HEK293 (cell line): ENCODE measurements at regions not wholly inside any gene's neighbourhood (a gene's known extent, or its start where the extent isn't known, plus 50 kb on each side); places are given as distances from the start of the nearest gene placed in this dataset.

Source experiments
- CTCF ChIA-PET: fragments of 350-600 bp; formaldehyde crosslinking; extraction: SDS; loops from one replicate; lab custom pipeline; 2021; ENCODE audit warnings: antibody characterized with exemption; lab: Yijun Ruan, JAX
- POLR2A ChIA-PET: fragments of 300-600 bp; formaldehyde crosslinking; extraction: SDS; loops from one replicate; lab custom pipeline; 2020; ENCODE audit warnings: antibody characterized with exemption, inconsistent platforms; lab: Yijun Ruan, JAX
- H3K27ac ChIP-seq: fragments of 200-500 bp; sonication (Bioruptor generic); 2 replicates; pipeline ENCODE4 v1.5.1; 2014; ENCODE audit warnings: low read depth, low read length, control low read depth, inconsistent platforms; ENCODE audit errors: extremely low read depth
- H3K36me3 ChIP-seq, 2 experiments: fragments of 200-500 bp in 1 of 2; sonication (Bioruptor generic) in 1 of 2; 1 replicate in 1 of 2; 2 replicates in 1 of 2; pipeline ENCODE4 v1.5.1; 2014 to 2017; ENCODE audit warnings: inconsistent platforms in 2 of 2, low read length in 2 of 2; ENCODE audit not compliant: control insufficient read depth in 2 of 2, insufficient read depth in 1 of 2
- H3K4me1 ChIP-seq: fragments of 200-500 bp; sonication (Bioruptor generic); 2 replicates; pipeline ENCODE4 v1.5.1; 2014; ENCODE audit warnings: mild to moderate bottlenecking, low read length, inconsistent platforms; ENCODE audit not compliant: control insufficient read depth, insufficient read depth
- H3K4me3 ChIP-seq: 2 replicates; pipeline ENCODE4 v1.5.1; 2011; ENCODE audit warnings: low read depth, mild to moderate bottlenecking, control low read depth, low read length, moderate library complexity
- H3K9me3 ChIP-seq: fragments of 200-500 bp; sonication (Bioruptor generic); 2 replicates; pipeline ENCODE4 v1.5.1; 2014; ENCODE audit warnings: low read depth, low read length, inconsistent platforms; ENCODE audit not compliant: control insufficient read depth, insufficient read depth
- ATF2 ChIP-seq: fragments of 450-650 bp; formaldehyde crosslinking; IDR thresholded peaks from 2 replicates; pipeline ENCODE4 v1.5.1; 2016; ENCODE audit warnings: missing biosample characterization, missing genetic modification characterization, low read depth
- BCL11A ChIP-seq: fragments of 450-650 bp; formaldehyde crosslinking; IDR thresholded peaks from 2 replicates; pipeline ENCODE4 v1.5.1; 2016; ENCODE audit warnings: low read depth, missing biosample characterization, missing genetic modification characterization
- FEZF1 ChIP-seq: fragments of 450-650 bp; formaldehyde crosslinking; IDR thresholded peaks from 2 replicates; pipeline ENCODE4 v1.5.1; 2016; ENCODE audit warnings: missing biosample characterization, missing genetic modification characterization
- IKZF3 ChIP-seq: fragments of 450-650 bp; IDR thresholded peaks from 2 replicates; pipeline ENCODE4 v1.5.0; 2018; ENCODE audit warnings: missing biosample characterization, mild to moderate bottlenecking, missing genetic modification characterization, moderate library complexity
- KLF16 ChIP-seq: fragments of 450-650 bp; formaldehyde crosslinking; IDR thresholded peaks from 2 replicates; pipeline ENCODE4 v1.5.1; 2017; ENCODE audit warnings: missing biosample characterization, missing genetic modification characterization
- OSR2 ChIP-seq: fragments of 450-650 bp; formaldehyde crosslinking; IDR thresholded peaks from 2 replicates; pipeline ENCODE4 v1.5.1; 2016; ENCODE audit warnings: missing biosample characterization, missing genetic modification characterization
- PRDM1 ChIP-seq: fragments of 450-650 bp; formaldehyde crosslinking; IDR thresholded peaks from 2 replicates; pipeline ENCODE4; 2016; ENCODE audit warnings: missing biosample characterization, missing genetic modification characterization
- PRDM6 ChIP-seq: fragments of 450-650 bp; formaldehyde crosslinking; IDR thresholded peaks from 2 replicates; pipeline ENCODE4 v1.5.1; 2017; ENCODE audit warnings: missing biosample characterization, missing genetic modification characterization
- ZNF18 ChIP-seq: fragments of 450-650 bp; formaldehyde crosslinking; IDR thresholded peaks from 2 replicates; pipeline ENCODE4 v1.5.1; 2016; ENCODE audit warnings: missing biosample characterization, missing genetic modification characterization
- ZNF366 ChIP-seq: fragments of 450-650 bp; formaldehyde crosslinking; conservative IDR thresholded peaks from 2 replicates; pipeline ENCODE4 v1.5.1; 2016; ENCODE audit warnings: missing biosample characterization, missing genetic modification characterization
- ZNF416 ChIP-seq: fragments of 450-650 bp; formaldehyde crosslinking; IDR thresholded peaks from 2 replicates; pipeline ENCODE4 v1.5.1; 2016; ENCODE audit warnings: missing biosample characterization, missing genetic modification characterization
- ZNF518A ChIP-seq: fragments of 450-650 bp; formaldehyde crosslinking; conservative IDR thresholded peaks from 2 replicates; pipeline ENCODE4 v1.5.1; 2016; ENCODE audit warnings: low read depth, missing biosample characterization, missing genetic modification characterization
- ZNF701 ChIP-seq: fragments of 450-650 bp; formaldehyde crosslinking; IDR thresholded peaks from 2 replicates; pipeline ENCODE4 v1.5.1; 2016; ENCODE audit warnings: missing biosample characterization, missing genetic modification characterization
- ZNF776 ChIP-seq: fragments of 450-650 bp; formaldehyde crosslinking; IDR thresholded peaks from 2 replicates; pipeline ENCODE4 v1.5.0; 2017; ENCODE audit warnings: missing biosample characterization, missing genetic modification characterization, borderline replicate concordance
- ZNF843 ChIP-seq: fragments of 450-650 bp; formaldehyde crosslinking; IDR thresholded peaks from 2 replicates; pipeline ENCODE4 v1.5.1; 2016; ENCODE audit warnings: missing biosample characterization, missing genetic modification characterization

GRCh38 chr10:60502621-60503020, 112.9 kb upstream of the ANK3 start:
- Histone ChIP-seq H3K4me1 (peaks cover 6% of the 10 kb centered on the region; the same call in 1 of the 2 replicates), H3K4me3 (no peak overlapping the region), H3K9me3 (no peaks in the 10 kb centered on the region), H3K27ac (no peak overlapping the region)
- POLR2A ChIA-PET = no interaction called here
- CTCF ChIA-PET = no interaction called here
- no peak for TF ChIP-seq ZNF416 (tag by site-specific recombination)
- TF ChIP-seq PRDM1 = peak; percentile 76
- no peak for TF ChIP-seq IKZF3
- peak; percentile 89 for TF ChIP-seq ZNF366 (tag by site-specific recombination)
- TF ChIP-seq ZNF518A (tag by site-specific recombination) = no peak
- TF ChIP-seq, all 188 proteins: peak for 2
- H3K36me3 ChIP-seq = no peaks in the 10 kb centered on the region

GRCh38 chr10:60498985-60499384, 109.3 kb upstream of the ANK3 start:
- CTCF ChIA-PET = interaction anchor here (0.7 kb wide), 1 partner anchor 16 kb away, joined by 3 read pairs; no protein-coding TSS in a partner anchor
- H3K27ac ChIP-seq = no peak overlapping the region

GRCh38 chr10:60497364-60497763, 107.7 kb upstream of the ANK3 start:
- CTCF ChIA-PET = no interaction called here
- no peaks in the 10 kb centered on the region for H3K36me3 ChIP-seq
- TF ChIP-seq ZNF776 (tag by site-specific recombination) = no peak
- TF ChIP-seq PRDM6 (tag by site-specific recombination) = peak; percentile 46; the same call in 1 of the 2 replicates
- TF ChIP-seq BCL11A (tag by site-specific recombination) = no peak
- no peak for TF ChIP-seq OSR2 (tag by site-specific recombination)
- no peak for TF ChIP-seq ATF2 (tag by site-specific recombination)
- no peak for TF ChIP-seq KLF16 (tag by site-specific recombination)
- 0 out of 2 replicates have a peak, but pooled peaks have one; percentile 17 for TF ChIP-seq ZNF18 (tag by site-specific recombination)
- no peak overlapping the region for H3K27ac ChIP-seq
- H3K4me3 ChIP-seq = no peak overlapping the region
- POLR2A ChIA-PET = no interaction called here
- peaks cover 10% of the 10 kb centered on the region for H3K4me1 ChIP-seq
- no peaks in the 10 kb centered on the region for H3K9me3 ChIP-seq

More at GRCh38 chr10:60498985-60499384, 109.3 kb upstream of the ANK3 start:
- TF ChIP-seq FEZF1 (tag by site-specific recombination) = peak; percentile 52
- TF ChIP-seq ZNF843 (tag by site-specific recombination) = peak; percentile 42; the same call in 1 of the 2 replicates
- TF ChIP-seq ZNF701 (tag by site-specific recombination) = no peak
- Histone ChIP-seq H3K4me3 (no peak overlapping the region), H3K36me3 (no peaks in the 10 kb centered on the region), H3K4me1 (peaks cover 10% of the 10 kb centered on the region), H3K9me3 (no peaks in the 10 kb centered on the region)
- POLR2A ChIA-PET = no interaction called here
